SK-N-SH (cell line): ENCODE measurements at regions not wholly inside any gene's neighbourhood (a gene's known extent, or its start where the extent isn't known, plus 50 kb on each side); places are given as distances from the start of the nearest gene placed in this dataset.

Experiments used
- CTCF ChIA-PET: fragments of 300-600, 350-600 bp; formaldehyde crosslinking; extraction: SDS; loops from one replicate; lab custom pipeline; 2021; lab: Yijun Ruan, JAX
- POLR2A ChIA-PET: fragments of 350-600 bp; sonication (Branson Sonifier 250); formaldehyde crosslinking; extraction: SDS; loops from one replicate; lab custom pipeline; 2020; ENCODE audit warnings: antibody characterized with exemption, inconsistent platforms; lab: Yijun Ruan, JAX
- DNase-seq: peaks from one replicate; pipeline ENCODE4 v3.0.0; 2012
- H2AFZ ChIP-seq: fragments of 200-600 bp; sonication (generic); 2 replicates; pipeline ENCODE4 v1.8.1; 2016; ENCODE audit warnings: antibody characterized with exemption, mild to moderate bottlenecking, low read depth
- H3F3A ChIP-seq: fragments of 200-600 bp; sonication (generic); replicated peaks from 2 replicates; pipeline ENCODE3; 2016; ENCODE audit warnings: antibody characterized with exemption, mild to moderate bottlenecking; ENCODE audit not compliant: insufficient read depth
- H3K27ac ChIP-seq, 2 experiments: fragments of 200-500 bp in 1 of 2; fragments of 200-600 bp in 1 of 2; sonication (Bioruptor generic) in 1 of 2; sonication (generic), shearing (Covaris generic) in 1 of 2; 2 replicates each; pipeline versions ENCODE4 v1.5.1 to v1.6.1; 2014 to 2016; ENCODE audit warnings: low read depth in 2 of 2, inconsistent platforms in 1 of 2, low read length in 1 of 2, mild to moderate bottlenecking in 1 of 2, mixed read lengths in 1 of 2
- H3K27me3 ChIP-seq: fragments of 200-600 bp; sonication (generic), shearing (Covaris generic); 2 replicates; pipeline ENCODE4 v1.6.1; 2016; ENCODE audit warnings: mixed run types; ENCODE audit not compliant: insufficient read depth
- H3K36me3 ChIP-seq, 2 experiments: fragments of 200-500 bp in 1 of 2; fragments of 200-600 bp in 1 of 2; sonication (Bioruptor generic) in 1 of 2; sonication (generic) in 1 of 2; replicated peaks in 1 of 2; 2 replicates each; pipeline versions ENCODE3 to v1.5.1; 2014 to 2016; ENCODE audit warnings: low read length in 1 of 2, mild to moderate bottlenecking in 1 of 2; ENCODE audit not compliant: insufficient read depth in 2 of 2, control insufficient read depth in 1 of 2
- H3K4me1 ChIP-seq, 2 experiments: fragments of 200-500 bp in 1 of 2; fragments of 200-600 bp in 1 of 2; sonication (Bioruptor generic) in 1 of 2; sonication (generic), shearing (Covaris generic) in 1 of 2; 2 replicates each; pipeline versions ENCODE4 v1.5.1 to v1.6.1; 2014 to 2016; ENCODE audit warnings: low read depth in 1 of 2, low read length in 1 of 2, mixed run types in 1 of 2; ENCODE audit not compliant: insufficient read depth in 2 of 2, control insufficient read depth in 1 of 2
- H3K4me2 ChIP-seq: fragments of 200-600 bp; sonication (generic), shearing (Covaris generic); 2 replicates; pipeline ENCODE4 v1.6.1; 2017; ENCODE audit warnings: mixed run types
- H3K4me3 ChIP-seq, 2 experiments: fragments of 200-500 bp in 1 of 2; fragments of 200-600 bp in 1 of 2; sonication (Bioruptor generic) in 1 of 2; sonication (generic), shearing (Covaris generic) in 1 of 2; 2 replicates each; pipeline versions ENCODE4 v1.5.1 to v1.8.1; 2014 to 2016; ENCODE audit warnings: low read depth in 2 of 2, inconsistent platforms in 1 of 2, low read length in 1 of 2, mild to moderate bottlenecking in 1 of 2, mixed read lengths in 1 of 2, moderate library complexity in 1 of 2
- H3K79me2 ChIP-seq: fragments of 200-600 bp; sonication (generic); 2 replicates; pipeline ENCODE4 v1.8.1; 2017; ENCODE audit warnings: mild to moderate bottlenecking; ENCODE audit not compliant: insufficient read depth
- H3K9ac ChIP-seq: fragments of 200-600 bp; sonication (generic); 2 replicates; pipeline ENCODE4 v1.6.1; 2017; ENCODE audit warnings: mixed run types
- H3K9me2 ChIP-seq: fragments of 200-600 bp; sonication (generic); 2 replicates; pipeline ENCODE4 v1.6.1; 2017; ENCODE audit warnings: mixed run types
- H3K9me3 ChIP-seq: fragments of 200-600 bp; sonication (generic); 2 replicates; pipeline ENCODE4 v1.6.1; 2017; ENCODE audit warnings: mixed run types, mild to moderate bottlenecking, moderate library complexity
- H4K20me1 ChIP-seq: fragments of 200-600 bp; sonication (generic); 2 replicates; pipeline ENCODE4 v1.6.1; 2017; ENCODE audit warnings: mild to moderate bottlenecking, mixed run types; ENCODE audit not compliant: insufficient read depth
- CHD2 ChIP-seq: fragments of 150-350 bp; IDR thresholded peaks from 2 replicates; pipeline ENCODE4 v1.6.1; 2018; ENCODE audit warnings: low read length; ENCODE audit not compliant: partially characterized antibody
- ELF1 ChIP-seq: IDR thresholded peaks from 2 replicates; pipeline ENCODE4 v1.4.0; 2012
- GABPA ChIP-seq: IDR thresholded peaks from 2 replicates; pipeline ENCODE4 v1.4.0; 2012; ENCODE audit warnings: low read depth, mild to moderate bottlenecking
- GATA2 ChIP-seq: sonication (generic); formaldehyde crosslinking; IDR thresholded peaks from 2 replicates; pipeline ENCODE4 v1.5.0; 2020; ENCODE audit warnings: mild to moderate bottlenecking, missing genetic modification reagents
- JUND ChIP-seq: IDR thresholded peaks from 2 replicates; pipeline ENCODE4 v1.4.0; 2012
- MEF2A ChIP-seq: IDR thresholded peaks from 2 replicates; pipeline ENCODE4 v1.4.0; 2012; ENCODE audit warnings: low read depth, borderline replicate concordance
- POLR2AphosphoS5 ChIP-seq: IDR thresholded peaks from 2 replicates; pipeline ENCODE4 v1.6.1; 2012; ENCODE audit warnings: low read depth, low read length
- RAD21 ChIP-seq: IDR thresholded peaks from 2 replicates; pipeline ENCODE4 v1.6.1; 2012; ENCODE audit warnings: mild to moderate bottlenecking, low read length
- WGBS: methylation state at CpG from one replicate; pipeline ENCODE4 v1.1.6; 2017; ENCODE audit warnings: low lambda C conversion rate; 5-methylcytosine and 5-hydroxymethylcytosine counted together
- TF ChIP-seq, protein P1 (sequence below): IDR thresholded peaks from 2 replicates; pipeline ENCODE4; 2012
- TF ChIP-seq, protein P2 (sequence below): fragments of 200-600 bp; sonication (generic); IDR thresholded peaks from 2 replicates; pipeline ENCODE4 v1.6.1; 2017; ENCODE audit warnings: antibody characterized with exemption, mild to moderate bottlenecking, moderate library complexity

DNA sequence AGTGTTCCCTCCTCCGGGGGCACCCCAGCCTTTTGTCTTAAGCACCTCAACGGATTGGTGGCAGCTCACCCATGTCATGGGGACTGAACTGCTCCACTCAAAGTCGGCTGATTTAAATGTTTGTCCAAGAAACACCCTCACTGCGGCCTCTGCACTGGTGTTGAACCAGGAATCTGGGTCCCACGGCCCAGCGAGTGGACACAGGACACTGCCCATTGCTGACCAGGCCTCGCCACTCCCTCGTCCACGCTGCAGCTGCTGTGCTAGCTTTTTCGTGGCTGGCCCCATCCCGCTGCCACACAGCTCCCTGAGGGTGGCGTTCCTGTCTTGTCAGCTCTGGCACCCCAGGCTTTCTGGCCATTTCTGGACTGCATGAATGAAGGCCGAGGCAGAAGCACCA, 646.2 kb downstream of the BRD1 start (continued):
- TF ChIP-seq, protein P1, sequence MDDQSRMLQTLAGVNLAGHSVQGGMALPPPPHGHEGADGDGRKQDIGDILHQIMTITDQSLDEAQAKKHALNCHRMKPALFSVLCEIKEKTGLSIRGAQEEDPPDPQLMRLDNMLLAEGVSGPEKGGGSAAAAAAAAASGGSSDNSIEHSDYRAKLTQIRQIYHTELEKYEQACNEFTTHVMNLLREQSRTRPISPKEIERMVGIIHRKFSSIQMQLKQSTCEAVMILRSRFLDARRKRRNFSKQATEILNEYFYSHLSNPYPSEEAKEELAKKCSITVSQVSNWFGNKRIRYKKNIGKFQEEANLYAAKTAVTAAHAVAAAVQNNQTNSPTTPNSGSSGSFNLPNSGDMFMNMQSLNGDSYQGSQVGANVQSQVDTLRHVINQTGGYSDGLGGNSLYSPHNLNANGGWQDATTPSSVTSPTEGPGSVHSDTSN = no peak
- TF ChIP-seq, protein P2, sequence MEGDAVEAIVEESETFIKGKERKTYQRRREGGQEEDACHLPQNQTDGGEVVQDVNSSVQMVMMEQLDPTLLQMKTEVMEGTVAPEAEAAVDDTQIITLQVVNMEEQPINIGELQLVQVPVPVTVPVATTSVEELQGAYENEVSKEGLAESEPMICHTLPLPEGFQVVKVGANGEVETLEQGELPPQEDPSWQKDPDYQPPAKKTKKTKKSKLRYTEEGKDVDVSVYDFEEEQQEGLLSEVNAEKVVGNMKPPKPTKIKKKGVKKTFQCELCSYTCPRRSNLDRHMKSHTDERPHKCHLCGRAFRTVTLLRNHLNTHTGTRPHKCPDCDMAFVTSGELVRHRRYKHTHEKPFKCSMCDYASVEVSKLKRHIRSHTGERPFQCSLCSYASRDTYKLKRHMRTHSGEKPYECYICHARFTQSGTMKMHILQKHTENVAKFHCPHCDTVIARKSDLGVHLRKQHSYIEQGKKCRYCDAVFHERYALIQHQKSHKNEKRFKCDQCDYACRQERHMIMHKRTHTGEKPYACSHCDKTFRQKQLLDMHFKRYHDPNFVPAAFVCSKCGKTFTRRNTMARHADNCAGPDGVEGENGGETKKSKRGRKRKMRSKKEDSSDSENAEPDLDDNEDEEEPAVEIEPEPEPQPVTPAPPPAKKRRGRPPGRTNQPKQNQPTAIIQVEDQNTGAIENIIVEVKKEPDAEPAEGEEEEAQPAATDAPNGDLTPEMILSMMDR = no peak
- TF ChIP-seq ELF1 = no peak

DNA sequence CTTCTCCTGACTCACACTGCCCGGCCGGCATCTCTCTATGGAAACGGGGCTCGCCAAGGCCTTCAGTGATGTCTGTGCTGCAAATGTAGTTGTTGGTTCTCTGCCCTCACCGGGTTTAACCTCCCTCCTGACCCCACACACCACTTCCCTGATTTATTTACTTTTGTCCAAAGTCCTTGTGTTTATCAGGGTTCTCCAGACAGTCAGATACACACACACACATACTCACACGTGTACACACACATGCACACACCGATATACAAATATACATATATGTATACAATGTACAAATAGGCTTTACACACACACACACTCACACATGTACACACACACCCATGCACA, 647.0 kb downstream of the BRD1 start:
- ChIA-PET POLR2A (no interaction called here), CTCF (no interaction called here)
- no peak for DNase-seq
- Histone ChIP-seq H3K4me1 (no peaks in the 10 kb centered on the region; a peak in 1 of 4 replicates), H3K79me2 (no peaks in the 10 kb centered on the region), H3K9me2 (no peaks in the 10 kb centered on the region), H4K20me1 (no peaks in the 10 kb centered on the region), H3F3A (no peaks in the 10 kb centered on the region), H3K4me3 (no peak overlapping the region), H3K9me3 (no peaks in the 10 kb centered on the region), H3K9ac (no peak overlapping the region), H3K36me3 (no peaks in the 10 kb centered on the region), H3K4me2 (no peak overlapping the region), H2AFZ (no peak overlapping the region), H3K27ac (no peak overlapping the region), H3K27me3 (no peaks in the 10 kb centered on the region; the same call in 1 of the 2 replicates)
- 30% methylated on average over 7 of the region's 7 CpGs for WGBS
- no peak for TF ChIP-seq ELF1
- no peak for TF ChIP-seq POLR2AphosphoS5
- no peak for TF ChIP-seq RAD21
- TF ChIP-seq MEF2A = no peak
- TF ChIP-seq, protein P2 = no peak
- TF ChIP-seq JUND = no peak
- TF ChIP-seq GATA2 = no peak
- TF ChIP-seq, protein P1 = no peak
- TF ChIP-seq GABPA = no peak
- TF ChIP-seq CHD2 = no peak
